ENCODE measurements at regions not wholly inside any gene's neighbourhood (a gene's known extent, or its start where the extent isn't known, plus 50 kb on each side); places are given as distances from the start of the nearest gene placed in this dataset.

DNA sequence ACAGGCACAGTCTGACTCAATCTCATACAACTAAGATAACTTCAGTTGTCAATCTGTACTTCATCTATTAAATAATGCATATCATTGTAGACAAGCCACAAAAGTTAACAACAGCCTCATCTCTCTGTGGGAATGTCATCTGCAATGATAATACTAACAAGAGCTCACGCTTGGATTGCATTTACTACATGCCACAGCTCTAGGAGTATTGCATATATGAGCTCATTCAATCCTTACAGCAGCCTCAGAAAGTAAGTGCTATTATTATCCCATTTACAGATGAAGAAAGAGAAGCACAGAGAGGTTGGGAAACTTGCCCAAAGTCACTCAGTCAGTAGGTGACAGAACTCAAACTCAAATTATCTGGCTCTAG is 105.7 kb upstream of the GUCA2B start:
- Histone ChIP-seq H3K18ac (ENCODE audit: insufficient read length, low read depth, low read length) (no peak overlapping the region), H3K9me3 (ENCODE audit: control insufficient read depth, low read depth, low read length) (no peaks in the 10 kb centered on the region), H2BK5ac (ENCODE audit: insufficient read length, low read length) (no peak overlapping the region), H3K27ac (ENCODE audit: insufficient read length, low read depth, low read length) (no peak overlapping the region), H4K5ac (ENCODE audit: insufficient read length, low read depth, low read length) (no peak overlapping the region), H3K79me2 (ENCODE audit: insufficient read depth, low read length) (no peaks in the 10 kb centered on the region; the same call in 1 of the 2 replicates), H3K14ac (ENCODE audit: insufficient read depth, low read length) (no peak overlapping the region), H2BK120ac (ENCODE audit: low read depth, low read length, poor library complexity, severe bottlenecking) (no peak overlapping the region), H3K23me2 (ENCODE audit: insufficient read length, low read depth, low read length, poor library complexity, severe bottlenecking) (no peaks in the 10 kb centered on the region), H3K79me1 (ENCODE audit: insufficient read depth, low read depth, low read length, poor library complexity, severe bottlenecking) (no peaks in the 10 kb centered on the region), H2AFZ (ENCODE audit: low read length) (no peak overlapping the region), H3K4ac (ENCODE audit: low read depth, low read length) (no peak overlapping the region), H4K91ac (ENCODE audit: insufficient read length, low read depth, low read length) (no peak overlapping the region), H3K56ac (ENCODE audit: insufficient read length, low read depth, low read length) (no peak overlapping the region), H3K9ac (ENCODE audit: extremely low read depth, insufficient read length, low read length) (no peak overlapping the region), H2BK15ac (ENCODE audit: low read depth, low read length) (no peak overlapping the region), H3K23ac (ENCODE audit: insufficient read length, low read depth, low read length) (no peak overlapping the region), H2BK20ac (ENCODE audit: low read depth, low read length, poor library complexity, severe bottlenecking) (no peak overlapping the region), H3T11ph (ENCODE audit: low read length) (no peak overlapping the region), H3K27me3 (ENCODE audit: insufficient read depth, low read length) (no peaks in the 10 kb centered on the region), H3K4me2 (ENCODE audit: insufficient read depth, insufficient read length, low read length) (no peak overlapping the region), H2BK12ac (ENCODE audit: insufficient read length, low read depth, low read length) (no peak overlapping the region), H2AK5ac (ENCODE audit: insufficient read length, low read length) (no peak overlapping the region), H3K4me1 (ENCODE audit: insufficient read depth, low read length) (no peaks in the 10 kb centered on the region), H4K20me1 (ENCODE audit: control insufficient read depth, insufficient read depth, insufficient read length) (no peaks in the 10 kb centered on the region), H4K8ac (replicated peaks; ENCODE audit: insufficient read length, low read depth, low read length) (no peak overlapping the region)
- H3K36me3 Mint-ChIP-seq (ENCODE audit: insufficient read depth in 1 of 3, low read depth in 3 of 3) = no peaks in the 10 kb centered on the region
- TF ChIP-seq, protein P1, sequence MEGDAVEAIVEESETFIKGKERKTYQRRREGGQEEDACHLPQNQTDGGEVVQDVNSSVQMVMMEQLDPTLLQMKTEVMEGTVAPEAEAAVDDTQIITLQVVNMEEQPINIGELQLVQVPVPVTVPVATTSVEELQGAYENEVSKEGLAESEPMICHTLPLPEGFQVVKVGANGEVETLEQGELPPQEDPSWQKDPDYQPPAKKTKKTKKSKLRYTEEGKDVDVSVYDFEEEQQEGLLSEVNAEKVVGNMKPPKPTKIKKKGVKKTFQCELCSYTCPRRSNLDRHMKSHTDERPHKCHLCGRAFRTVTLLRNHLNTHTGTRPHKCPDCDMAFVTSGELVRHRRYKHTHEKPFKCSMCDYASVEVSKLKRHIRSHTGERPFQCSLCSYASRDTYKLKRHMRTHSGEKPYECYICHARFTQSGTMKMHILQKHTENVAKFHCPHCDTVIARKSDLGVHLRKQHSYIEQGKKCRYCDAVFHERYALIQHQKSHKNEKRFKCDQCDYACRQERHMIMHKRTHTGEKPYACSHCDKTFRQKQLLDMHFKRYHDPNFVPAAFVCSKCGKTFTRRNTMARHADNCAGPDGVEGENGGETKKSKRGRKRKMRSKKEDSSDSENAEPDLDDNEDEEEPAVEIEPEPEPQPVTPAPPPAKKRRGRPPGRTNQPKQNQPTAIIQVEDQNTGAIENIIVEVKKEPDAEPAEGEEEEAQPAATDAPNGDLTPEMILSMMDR (conservative IDR thresholded peaks at IDR 0.05) = no peak
- no peak overlapping the region for H3K4me3 Mint-ChIP-seq
- H3K27ac Mint-ChIP-seq = no peak overlapping the region
- no CpG with 5 or more reads among the region's 1 CpG for WGBS (ENCODE audit: extremely low coverage, insufficient read length, low lambda C conversion rate)
- H3K4me1 Mint-ChIP-seq = peaks cover 7 to 11% of the 10 kb centered on the region in 2 experiments
- H3K27me3 Mint-ChIP-seq (ENCODE audit: low read depth) = peaks cover 5% of the 10 kb centered on the region
- H3K9me3 Mint-ChIP-seq = no peaks in the 10 kb centered on the region
- no peak for DNase-seq

All from H9 (cell line).